Loucy (cell line): ENCODE measurements at regions not wholly inside any gene's neighbourhood (a gene's known extent, or its start where the extent isn't known, plus 50 kb on each side); places are given as distances from the start of the nearest gene placed in this dataset.

Source experiments
- H2AFZ ChIP-seq: fragments of 200-600 bp; sonication (generic); 2 replicates; pipeline ENCODE4 v1.6.0; 2016; ENCODE audit warnings: antibody characterized with exemption, mild to moderate bottlenecking, low read length, moderate library complexity
- H3F3A ChIP-seq: fragments of 200-600 bp; 2 replicates; pipeline ENCODE4 v1.6.0; 2016; ENCODE audit warnings: antibody characterized with exemption, low read depth, mild to moderate bottlenecking
- H3K27me3 ChIP-seq: fragments of 200-600 bp; sonication (generic); 2 replicates; pipeline ENCODE4 v1.6.1; 2014; ENCODE audit warnings: low read length, mild to moderate bottlenecking; ENCODE audit not compliant: insufficient read depth, poor library complexity, severe bottlenecking
- H3K36me3 ChIP-seq: fragments of 200-600 bp; sonication (generic); 2 replicates; pipeline ENCODE4 v1.6.1; 2016; ENCODE audit warnings: low read length; ENCODE audit not compliant: insufficient read depth
- H3K4me1 ChIP-seq: fragments of 200-600 bp; sonication (generic); 2 replicates; pipeline ENCODE4 v1.5.1; 2014; ENCODE audit warnings: low read length, mild to moderate bottlenecking; ENCODE audit not compliant: insufficient read depth, poor library complexity, severe bottlenecking
- H3K4me2 ChIP-seq: fragments of 200-600 bp; sonication (generic); 2 replicates; pipeline ENCODE4 v1.6.0; 2014; ENCODE audit warnings: antibody characterized with exemption, low read length, low read depth, mild to moderate bottlenecking; ENCODE audit not compliant: poor library complexity, severe bottlenecking
- H3K4me3 ChIP-seq: fragments of 200-600 bp; sonication (generic); 2 replicates; pipeline ENCODE4 v1.5.1; 2014; ENCODE audit warnings: low read length, mild to moderate bottlenecking, mixed read lengths; ENCODE audit not compliant: poor library complexity, severe bottlenecking
- H3K79me2 ChIP-seq: fragments of 200-600 bp; sonication (generic); 2 replicates; pipeline ENCODE4 v1.6.1; 2014; ENCODE audit warnings: low read length; ENCODE audit not compliant: insufficient read depth
- H3K9ac ChIP-seq: fragments of 200-600 bp; sonication (generic); 2 replicates; pipeline ENCODE4 v1.6.0; 2014; ENCODE audit warnings: mild to moderate bottlenecking, low read depth, low read length, moderate library complexity; ENCODE audit not compliant: poor library complexity, severe bottlenecking
- H3K9me2 ChIP-seq: fragments of 200-600 bp; sonication (generic); replicated peaks from 2 replicates; pipeline ENCODE4 v1.6.1; 2016; ENCODE audit warnings: low read depth, low read length, mixed read lengths
- H3K9me3 ChIP-seq: fragments of 200-600 bp; sonication (generic); 2 replicates; pipeline ENCODE4 v1.6.1; 2014; ENCODE audit warnings: mild to moderate bottlenecking, antibody characterized with exemption, low read length, low read depth; ENCODE audit not compliant: insufficient read depth
- H4K20me1 ChIP-seq: fragments of 200-600 bp; sonication (generic); 2 replicates; pipeline ENCODE4 v1.6.0; 2014; ENCODE audit warnings: antibody characterized with exemption, low read length, mild to moderate bottlenecking; ENCODE audit not compliant: insufficient read depth, poor library complexity, severe bottlenecking
- CTCF ChIP-seq: fragments of 200-600 bp; sonication (generic); conservative IDR thresholded peaks from 2 replicates; pipeline ENCODE4 v1.5.1; 2014; ENCODE audit warnings: mild to moderate bottlenecking, antibody characterized with exemption, low read length
- EZH2phosphoT487 ChIP-seq: fragments of 200-600 bp; IDR thresholded peaks from 2 replicates; pipeline ENCODE4 v1.6.1; 2018; ENCODE audit warnings: antibody characterized with exemption, mild to moderate bottlenecking, moderate library complexity, borderline replicate concordance

DNA sequence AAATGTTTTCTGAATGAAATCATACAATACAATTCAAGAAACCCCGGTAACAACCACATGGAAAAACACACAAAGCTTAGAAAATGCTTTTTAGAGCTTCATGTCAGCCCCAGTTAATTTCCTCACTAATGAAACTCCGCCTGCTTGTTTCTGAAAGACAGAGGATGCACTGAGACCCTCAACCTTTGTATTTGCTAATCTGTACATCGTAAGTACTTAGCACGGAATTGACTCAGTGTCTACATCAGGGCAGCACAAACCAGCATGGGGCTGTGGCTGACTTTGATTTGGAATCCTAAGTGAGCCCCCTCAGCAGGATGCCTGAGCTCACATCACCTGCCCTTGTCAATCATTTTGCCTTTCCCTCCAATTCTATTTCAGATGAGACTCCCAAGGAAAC lies 499.1 kb upstream of the MPDZ start:
- H3K4me1 ChIP-seq: no peaks in the 10 kb centered on the region
- H3K9ac ChIP-seq: no peak overlapping the region
- H3K27me3 ChIP-seq: no peaks in the 10 kb centered on the region
- H4K20me1 ChIP-seq: no peaks in the 10 kb centered on the region
- H3K9me3 ChIP-seq: no peaks in the 10 kb centered on the region
- no peaks in the 10 kb centered on the region for H3F3A ChIP-seq
- H3K4me3 ChIP-seq: no peak overlapping the region
- no peaks in the 10 kb centered on the region for H3K36me3 ChIP-seq
- no peak overlapping the region for H2AFZ ChIP-seq
- no peaks in the 10 kb centered on the region for H3K79me2 ChIP-seq
- TF ChIP-seq CTCF: no peak
- no peak for TF ChIP-seq EZH2phosphoT487
- no peaks in the 10 kb centered on the region for H3K9me2 ChIP-seq
- no peak overlapping the region for H3K4me2 ChIP-seq

DNA sequence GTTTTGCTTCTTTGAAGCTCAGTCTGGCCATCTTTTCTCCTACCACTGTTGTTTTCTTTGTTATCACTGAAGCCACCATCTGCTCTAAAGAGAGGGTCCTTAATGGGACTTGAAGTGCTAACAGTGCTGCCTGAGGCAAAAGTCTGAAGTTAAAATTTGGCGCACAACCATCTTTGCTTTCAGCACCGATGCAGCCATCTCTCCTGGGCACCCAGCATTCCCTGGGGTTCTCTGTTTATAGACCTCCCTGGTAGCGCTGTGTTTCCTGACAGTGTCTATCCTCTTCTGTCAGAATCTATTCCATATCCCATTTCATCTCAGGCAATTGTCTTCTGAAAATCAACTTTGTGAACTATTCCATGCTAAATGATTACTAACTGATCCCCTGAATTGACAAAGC lies 491.5 kb upstream of the MPDZ start:
- Histone ChIP-seq H3K9ac (no peak overlapping the region), H4K20me1 (no peaks in the 10 kb centered on the region), H2AFZ (no peak overlapping the region), H3K27me3 (no peaks in the 10 kb centered on the region), H3K9me2 (no peaks in the 10 kb centered on the region), H3K79me2 (no peaks in the 10 kb centered on the region), H3K4me2 (no peak overlapping the region), H3K9me3 (no peaks in the 10 kb centered on the region), H3F3A (no peaks in the 10 kb centered on the region), H3K4me1 (no peaks in the 10 kb centered on the region), H3K4me3 (no peak overlapping the region), H3K36me3 (no peaks in the 10 kb centered on the region)
- TF ChIP-seq CTCF: no peak

DNA sequence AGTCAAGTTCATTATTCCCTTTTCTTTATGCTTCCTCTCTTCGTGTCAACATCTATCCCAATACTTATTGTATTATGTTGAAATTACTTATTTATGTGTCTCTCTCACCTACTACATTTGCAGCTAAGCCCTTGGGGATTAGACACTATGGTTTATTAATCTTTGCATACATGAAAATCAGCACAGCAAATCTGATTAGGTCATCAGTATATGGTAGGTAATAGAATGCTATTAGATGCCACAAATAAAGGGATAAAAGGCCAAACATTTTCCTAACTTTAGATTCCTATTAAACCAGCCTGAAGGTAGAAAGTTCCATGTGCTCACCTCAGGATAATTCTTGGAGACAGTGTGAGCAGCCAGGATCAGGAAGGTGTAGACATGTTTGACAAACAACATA lies 490.1 kb upstream of the MPDZ start:
- TF ChIP-seq EZH2phosphoT487 (no peak), CTCF (no peak)
- Histone ChIP-seq H3K4me3 (no peak overlapping the region), H3K9me2 (no peaks in the 10 kb centered on the region)

More for the DNA sequence above, 490.1 kb upstream of the MPDZ start:
- H3K9me3 ChIP-seq: no peaks in the 10 kb centered on the region
- no peaks in the 10 kb centered on the region for H4K20me1 ChIP-seq
- no peaks in the 10 kb centered on the region for H3K27me3 ChIP-seq
- no peak overlapping the region for H3K9ac ChIP-seq
- H3K4me1 ChIP-seq: no peaks in the 10 kb centered on the region
- H3F3A ChIP-seq: no peaks in the 10 kb centered on the region
- no peak overlapping the region for H3K4me2 ChIP-seq
- no peaks in the 10 kb centered on the region for H3K79me2 ChIP-seq
- H2AFZ ChIP-seq: no peak overlapping the region
- no peaks in the 10 kb centered on the region for H3K36me3 ChIP-seq
